Colonic mucosa (tissue), 4 donors: ENCODE measurements at regions not wholly inside any gene's neighbourhood (a gene's known extent, or its start where the extent isn't known, plus 50 kb on each side); places are given as distances from the start of the nearest gene placed in this dataset.

Source experiments
- DNase-seq: peaks from one replicate; pipeline ENCODE4 v3.0.0-alpha.2; 2020
- H3K27ac ChIP-seq: fragments of 200-600 bp; one replicate; pipeline ENCODE4 v1.8.0; 2021
- H3K27me3 ChIP-seq: fragments of 200-600 bp; one replicate; pipeline ENCODE4 v1.8.0; 2021
- H3K36me3 ChIP-seq: fragments of 200-600 bp; one replicate; pipeline ENCODE4 v1.8.0; 2021
- H3K4me1 ChIP-seq: fragments of 200-600 bp; one replicate; pipeline ENCODE4 v1.8.0; 2021; ENCODE audit warnings: mild to moderate bottlenecking
- H3K4me3 ChIP-seq: fragments of 200-600 bp; one replicate; pipeline ENCODE4 v1.8.0; 2021
- H3K9ac ChIP-seq, 2 donors: one replicate each; pipeline ENCODE4 v1.7.0; 2013; ENCODE audit warnings: control low read depth in 2 of 2, low read depth in 2 of 2, low read length in 2 of 2
- H3K9me3 ChIP-seq: fragments of 200-600 bp; one replicate; pipeline ENCODE4 v1.8.0; 2021
- intact Hi-C: fragments of 100-400 bp; cut with DNase I; formaldehyde crosslinking; loops from one replicate; pipeline ENCODE4 v1.14.1; 2022
- TF ChIP-seq, protein P1 (sequence below): fragments of 200-600 bp; IDR thresholded peaks from one replicate; pipeline ENCODE4 v1.8.0; 2022; ENCODE audit warnings: antibody characterized with exemption, mild to moderate bottlenecking
- donor health status: healthy.
- donor health status: DM: no; HTN: no; CAD: no.
- donor health status: DM: no; HTN: no; CAD: no.

DNA sequence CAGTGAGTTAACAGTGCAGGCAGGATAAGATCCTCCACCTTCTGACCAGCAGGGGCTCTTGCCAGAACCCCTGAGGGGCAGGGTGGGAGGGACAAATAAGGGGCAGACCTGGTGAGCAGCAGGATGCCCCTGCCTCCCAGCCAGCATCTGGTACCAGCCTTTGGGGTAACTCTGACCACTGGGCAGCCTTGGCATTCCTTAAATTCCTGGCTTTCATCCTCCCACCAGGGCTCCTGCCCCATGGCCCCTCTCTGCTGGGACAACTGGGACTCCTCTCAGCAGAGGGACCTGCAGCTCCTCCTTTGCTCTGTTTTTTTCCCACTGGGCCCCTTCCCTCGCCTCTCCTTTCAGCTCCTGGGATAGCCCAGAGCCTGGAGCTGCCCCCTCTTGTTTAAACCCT, 98.0 kb upstream of the CD82 start:
- no peaks in the 10 kb centered on the region for H3K9me3 ChIP-seq
- intact Hi-C loops: no loop called here
- no peak overlapping the region for H3K9ac ChIP-seq
- H3K27me3 ChIP-seq: no peaks in the 10 kb centered on the region
- TF ChIP-seq, protein P1, sequence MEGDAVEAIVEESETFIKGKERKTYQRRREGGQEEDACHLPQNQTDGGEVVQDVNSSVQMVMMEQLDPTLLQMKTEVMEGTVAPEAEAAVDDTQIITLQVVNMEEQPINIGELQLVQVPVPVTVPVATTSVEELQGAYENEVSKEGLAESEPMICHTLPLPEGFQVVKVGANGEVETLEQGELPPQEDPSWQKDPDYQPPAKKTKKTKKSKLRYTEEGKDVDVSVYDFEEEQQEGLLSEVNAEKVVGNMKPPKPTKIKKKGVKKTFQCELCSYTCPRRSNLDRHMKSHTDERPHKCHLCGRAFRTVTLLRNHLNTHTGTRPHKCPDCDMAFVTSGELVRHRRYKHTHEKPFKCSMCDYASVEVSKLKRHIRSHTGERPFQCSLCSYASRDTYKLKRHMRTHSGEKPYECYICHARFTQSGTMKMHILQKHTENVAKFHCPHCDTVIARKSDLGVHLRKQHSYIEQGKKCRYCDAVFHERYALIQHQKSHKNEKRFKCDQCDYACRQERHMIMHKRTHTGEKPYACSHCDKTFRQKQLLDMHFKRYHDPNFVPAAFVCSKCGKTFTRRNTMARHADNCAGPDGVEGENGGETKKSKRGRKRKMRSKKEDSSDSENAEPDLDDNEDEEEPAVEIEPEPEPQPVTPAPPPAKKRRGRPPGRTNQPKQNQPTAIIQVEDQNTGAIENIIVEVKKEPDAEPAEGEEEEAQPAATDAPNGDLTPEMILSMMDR: no peak
- no peak overlapping the region for H3K27ac ChIP-seq
- no peaks in the 10 kb centered on the region for H3K36me3 ChIP-seq
- no peaks in the 10 kb centered on the region for H3K4me1 ChIP-seq
- H3K4me3 ChIP-seq: no peak overlapping the region
- no peak for DNase-seq

DNA sequence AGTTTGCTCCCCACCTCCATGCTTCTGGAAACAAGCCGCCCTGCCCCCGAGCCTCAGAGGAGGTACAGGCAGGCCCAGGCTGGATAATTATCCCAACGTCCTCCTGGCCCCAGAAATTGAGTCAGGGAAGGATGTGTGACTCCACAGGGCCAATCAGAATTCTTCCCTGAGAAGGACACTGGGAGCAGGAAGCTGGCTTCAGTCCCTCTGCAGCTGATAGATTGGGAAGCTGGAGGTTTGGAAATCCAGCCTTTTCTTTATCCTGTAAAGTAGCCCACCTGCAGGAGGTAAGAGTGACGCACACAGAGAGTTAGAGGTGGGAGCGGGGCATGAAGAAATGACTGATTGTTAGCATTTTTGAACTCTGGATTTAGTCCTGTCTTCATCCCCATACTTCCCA, 97.5 kb upstream of the CD82 start:
- TF ChIP-seq, protein P1: no peak
- no peaks in the 10 kb centered on the region for H3K36me3 ChIP-seq
- H3K27ac ChIP-seq: no peak overlapping the region
- no peaks in the 10 kb centered on the region for H3K4me1 ChIP-seq
- no peak overlapping the region for H3K4me3 ChIP-seq
- no peak for DNase-seq
- no peaks in the 10 kb centered on the region for H3K9me3 ChIP-seq
- intact Hi-C loops: no loop called here
- no peak overlapping the region for H3K9ac ChIP-seq
- no peaks in the 10 kb centered on the region for H3K27me3 ChIP-seq

DNA sequence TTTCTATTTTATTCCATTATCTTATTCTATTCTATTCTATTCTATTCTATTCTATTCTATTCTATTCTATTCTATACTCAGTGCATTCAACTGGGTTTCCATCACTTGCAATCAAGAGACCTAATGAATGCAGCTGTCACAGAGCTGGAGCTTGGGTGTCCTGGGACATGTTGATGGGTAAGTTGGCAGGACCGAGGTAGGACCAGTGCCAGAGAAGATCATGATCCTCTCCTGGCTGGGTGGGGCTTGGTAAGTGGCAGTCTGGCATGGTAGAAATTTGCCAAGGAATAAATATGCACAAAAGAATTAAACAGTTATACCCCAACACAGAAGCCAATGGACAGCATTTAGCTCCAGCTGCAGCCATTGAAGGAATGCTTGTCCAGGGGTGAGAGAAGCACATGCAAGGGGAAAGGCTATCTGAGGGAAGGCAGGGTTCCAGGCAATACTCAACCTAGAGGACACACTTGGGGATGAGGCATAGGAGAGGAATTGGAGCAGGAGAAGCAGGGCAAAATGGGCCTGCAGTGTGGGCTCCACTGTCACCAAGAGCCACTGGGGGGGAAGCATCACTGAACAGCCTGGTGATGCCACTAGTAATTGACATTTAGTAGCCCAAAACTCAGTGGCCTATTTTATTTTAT, 97.0 kb upstream of the CD82 start:
- Histone ChIP-seq H3K9me3 (no peaks in the 10 kb centered on the region), H3K27ac (no peak overlapping the region), H3K4me3 (no peak overlapping the region), H3K9ac (no peak overlapping the region), H3K4me1 (no peaks in the 10 kb centered on the region), H3K27me3 (no peaks in the 10 kb centered on the region), H3K36me3 (no peaks in the 10 kb centered on the region)
- intact Hi-C loops: no loop called here
- DNase-seq: no peak
- TF ChIP-seq, protein P1: no peak

DNA sequence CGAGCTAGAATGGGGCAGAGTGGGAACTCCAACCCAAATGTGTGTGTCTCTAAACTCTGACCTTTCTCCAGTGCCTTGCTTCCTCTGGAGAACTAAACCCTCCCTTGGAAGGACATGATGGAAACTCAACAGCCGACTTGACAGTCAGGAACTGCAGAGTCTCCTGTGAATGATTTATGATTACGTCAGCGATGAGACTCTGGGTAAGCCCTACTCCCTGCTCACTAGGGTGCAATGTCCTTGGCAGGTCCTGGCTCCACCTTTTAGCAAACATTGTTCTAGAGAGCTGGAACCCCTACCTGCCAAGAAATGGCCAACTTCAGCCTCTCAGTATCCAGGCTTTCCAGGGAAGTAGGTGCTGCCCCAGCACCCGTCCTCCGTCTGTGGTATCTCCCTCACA, 96.1 kb upstream of the CD82 start:
- intact Hi-C loops: no loop called here
- TF ChIP-seq, protein P1: no peak
- H3K4me1 ChIP-seq: no peaks in the 10 kb centered on the region
- DNase-seq: no peak
- H3K27me3 ChIP-seq: no peaks in the 10 kb centered on the region
- no peak overlapping the region for H3K4me3 ChIP-seq
- H3K27ac ChIP-seq: no peak overlapping the region
- no peaks in the 10 kb centered on the region for H3K9me3 ChIP-seq
- H3K9ac ChIP-seq: no peak overlapping the region
- H3K36me3 ChIP-seq: no peaks in the 10 kb centered on the region

DNA sequence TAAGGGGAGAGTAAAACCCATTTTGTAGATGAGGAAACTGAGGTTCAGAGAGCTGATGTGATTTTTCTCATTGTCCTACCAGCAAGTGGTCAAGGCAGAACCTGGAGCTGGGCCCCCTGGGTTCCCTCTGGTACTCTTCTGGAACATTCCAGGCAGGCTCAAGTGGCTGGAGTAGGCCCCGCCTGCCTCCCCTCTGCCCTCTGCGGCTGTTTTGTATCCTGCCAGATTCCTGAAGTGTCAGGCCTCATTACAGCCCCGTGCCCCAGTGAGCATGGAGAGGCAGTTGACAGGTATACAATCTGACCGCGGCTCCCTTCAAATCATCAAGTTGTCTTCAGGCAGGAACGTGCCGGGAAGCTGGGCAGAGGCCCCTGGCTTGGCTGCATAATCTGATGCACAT, 94.6 kb upstream of the CD82 start:
- TF ChIP-seq, protein P1: no peak
- DNase-seq: no peak
- no peak overlapping the region for H3K4me3 ChIP-seq
- H3K9ac ChIP-seq: no peak overlapping the region
- intact Hi-C loops: no loop called here
- no peaks in the 10 kb centered on the region for H3K4me1 ChIP-seq
- no peaks in the 10 kb centered on the region for H3K27me3 ChIP-seq
- no peak overlapping the region for H3K27ac ChIP-seq
- H3K9me3 ChIP-seq: no peaks in the 10 kb centered on the region
- H3K36me3 ChIP-seq: no peaks in the 10 kb centered on the region
